IMR-90 (cell line): ENCODE measurements at regions not wholly inside any gene's neighbourhood (a gene's known extent, or its start where the extent isn't known, plus 50 kb on each side); places are given as distances from the start of the nearest gene placed in this dataset. TPM values are rescaled to one million over a fixed set of nuclear protein-coding genes. Genes with fewer than 3 reads are reported as not detected.

Experiments
- ATAC-seq: fragments of 200-7000 bp; cut with Tn5 transposase; 2 replicates; pipeline ENCODE4 v1.9.1; 2020; ENCODE audit warnings: low read depth, mild to moderate bottlenecking, moderate library complexity
- BruUV-seq: library from RNA; stranded (reverse); fragments of 400-500 nt; replicated peaks from 2 replicates; lab custom pipeline; 2021; lab: Mats Ljungman, UMichigan
- CTCF ChIA-PET: fragments of 300-600 bp; formaldehyde crosslinking; extraction: SDS; loops from one replicate; lab custom pipeline; 2021; ENCODE audit warnings: antibody characterized with exemption; lab: Yijun Ruan, JAX
- POLR2A ChIA-PET: fragments of 300-600 bp; sonication (Branson Sonifier 250); formaldehyde crosslinking; loops from one replicate; lab custom pipeline; 2022; ENCODE audit warnings: antibody characterized with exemption; ENCODE audit not compliant: unreplicated experiment; lab: Charles Lee
- DNase-seq: peaks from one replicate; pipeline ENCODE4 v3.0.0; 2013
- H2AFZ ChIP-seq: replicated peaks from 2 replicates; pipeline ENCODE3; 2013; ENCODE audit warnings: low read length, mild to moderate bottlenecking; ENCODE audit not compliant: poor library complexity
- H2AK5ac ChIP-seq: 2 replicates; pipeline ENCODE4 v1.6.1; 2013; ENCODE audit warnings: low read depth, low read length, inconsistent platforms
- H2AK9ac ChIP-seq: replicated peaks from 2 replicates; pipeline ENCODE3; 2013; ENCODE audit warnings: mild to moderate bottlenecking, low read depth, low read length, moderate library complexity; ENCODE audit not compliant: poor library complexity
- H2BK120ac ChIP-seq: 2 replicates; pipeline ENCODE4 v1.6.1; 2013; ENCODE audit warnings: low read depth, low read length, inconsistent platforms
- H2BK15ac ChIP-seq: 3 replicates; pipeline ENCODE4 v1.6.1; 2013; ENCODE audit warnings: low read depth, low read length, inconsistent platforms
- H2BK20ac ChIP-seq: 2 replicates; pipeline ENCODE4 v1.6.1; 2013; ENCODE audit warnings: low read depth, mild to moderate bottlenecking, inconsistent platforms, low read length, moderate library complexity
- H2BK5ac ChIP-seq: 2 replicates; pipeline ENCODE4 v1.6.1; 2013; ENCODE audit warnings: mild to moderate bottlenecking, low read depth, low read length, inconsistent platforms; ENCODE audit not compliant: poor library complexity, severe bottlenecking
- H3K14ac ChIP-seq: replicated peaks from 2 replicates; pipeline ENCODE4 v1.6.1; 2013; ENCODE audit warnings: low read depth, low read length, inconsistent platforms
- H3K18ac ChIP-seq: 2 replicates; pipeline ENCODE4 v1.6.1; 2013; ENCODE audit warnings: low read depth, low read length, control low read depth
- H3K23ac ChIP-seq: 2 replicates; pipeline ENCODE4 v1.6.1; 2013; ENCODE audit warnings: low read depth, low read length, inconsistent platforms
- H3K27ac ChIP-seq: 2 replicates; pipeline ENCODE4 v1.5.1; 2013; ENCODE audit warnings: mild to moderate bottlenecking, control low read depth, low read length; ENCODE audit not compliant: insufficient read depth
- H3K27me3 ChIP-seq: 2 replicates; pipeline ENCODE4 v1.6.1; 2013; ENCODE audit warnings: low read length; ENCODE audit not compliant: control insufficient read depth, insufficient read depth
- H3K36me3 ChIP-seq: 2 replicates; pipeline ENCODE4 v1.6.1; 2013; ENCODE audit warnings: low read length, mixed read lengths; ENCODE audit not compliant: control insufficient read depth, insufficient read depth
- H3K4ac ChIP-seq: 2 replicates; pipeline ENCODE4 v1.6.1; 2013; ENCODE audit warnings: low read depth, low read length, inconsistent platforms
- H3K4me1 ChIP-seq: 2 replicates; pipeline ENCODE4 v1.6.1; 2013; ENCODE audit warnings: low read length, mixed read lengths; ENCODE audit not compliant: control insufficient read depth, insufficient read depth
- H3K4me2 ChIP-seq: 2 replicates; pipeline ENCODE4 v1.6.1; 2013; ENCODE audit warnings: low read depth, mild to moderate bottlenecking, control low read depth, low read length, moderate library complexity
- H3K4me3 ChIP-seq: 2 replicates; pipeline ENCODE4 v1.5.1; 2013; ENCODE audit warnings: low read depth, mild to moderate bottlenecking, control low read depth, low read length, moderate library complexity; ENCODE audit not compliant: insufficient read depth
- H3K56ac ChIP-seq: 2 replicates; pipeline ENCODE4 v1.6.1; 2013; ENCODE audit warnings: low read length, inconsistent platforms; ENCODE audit not compliant: insufficient read depth; ENCODE audit errors: extremely low read depth
- H3K79me1 ChIP-seq, 2 experiments: 2 replicates each; pipeline ENCODE4 v1.6.1; 2013; ENCODE audit warnings: low read length in 2 of 2, inconsistent platforms in 1 of 2, low read depth in 1 of 2
- H3K9ac ChIP-seq: 2 replicates; pipeline ENCODE4 v1.6.1; 2013; ENCODE audit warnings: low read depth, low read length, control low read depth
- H3K9me1 ChIP-seq: 2 replicates; pipeline ENCODE4 v1.6.1; 2013; ENCODE audit warnings: low read length, inconsistent platforms; ENCODE audit not compliant: insufficient read depth
- H3K9me3 ChIP-seq: 2 replicates; pipeline ENCODE4 v1.6.1; 2013; ENCODE audit warnings: low read length; ENCODE audit not compliant: control insufficient read depth, insufficient read depth
- H4K20me1 ChIP-seq: 2 replicates; pipeline ENCODE4 v1.6.1; 2013; ENCODE audit warnings: low read length, inconsistent platforms; ENCODE audit not compliant: insufficient read depth
- H4K5ac ChIP-seq: 2 replicates; pipeline ENCODE4 v1.6.1; 2013; ENCODE audit warnings: mild to moderate bottlenecking, low read depth, low read length, control low read depth
- H4K8ac ChIP-seq, 2 experiments: 2 replicates each; pipeline ENCODE4 v1.6.1; 2013; ENCODE audit warnings: low read depth in 2 of 2, low read length in 2 of 2, control low read depth in 1 of 2, inconsistent platforms in 1 of 2
- H4K91ac ChIP-seq: 2 replicates; pipeline ENCODE4 v1.6.1; 2013; ENCODE audit warnings: low read depth, low read length, inconsistent platforms; ENCODE audit not compliant: insufficient read depth
- BHLHE40 ChIP-seq: fragments of 150-350 bp; IDR thresholded peaks from 2 replicates; pipeline ENCODE4 v1.6.1; 2016; ENCODE audit warnings: mild to moderate bottlenecking, low read depth, low read length
- FOS ChIP-seq: fragments of 150-350 bp; IDR thresholded peaks from 2 replicates; pipeline ENCODE4 v1.6.1; 2016; ENCODE audit warnings: low read depth, low read length
- NFE2L2 ChIP-seq: fragments of 150-350 bp; IDR thresholded peaks from 2 replicates; pipeline ENCODE4 v1.6.1; 2016; ENCODE audit warnings: low read depth, mild to moderate bottlenecking, low read length
- POLR2A ChIP-seq: IDR thresholded peaks from 2 replicates; pipeline ENCODE4 v1.6.1; 2012; ENCODE audit warnings: mild to moderate bottlenecking, low read depth, low read length
- RAD21 ChIP-seq: IDR thresholded peaks from 2 replicates; pipeline ENCODE4 v1.6.1; 2012; ENCODE audit warnings: low read length, improper control_type of control experiment
- RFX5 ChIP-seq: IDR thresholded peaks from 2 replicates; pipeline ENCODE4 v1.8.0; 2012; ENCODE audit warnings: low read depth, mild to moderate bottlenecking, low read length, moderate library complexity
- dilution Hi-C: fragments of 300-500 bp; cut with HindIII; formaldehyde crosslinking; loops from one replicate; pipeline ENCODE4 v1.14.3; 2018; ENCODE audit warnings: low sequenced_read_pairs; ENCODE audit not compliant: unreplicated experiment
- in situ Hi-C: fragments of 300-500 bp; cut with MboI; formaldehyde crosslinking; loops from 3 replicates; pipeline ENCODE4 v1.14.3; 2019; ENCODE audit warnings: low sequenced_read_pairs, inconsistent platforms, mixed read lengths
- intact Hi-C: fragments of 100-400 bp; cut with micrococcal nuclease; formaldehyde crosslinking; loops from 2 replicates; pipeline ENCODE4 v1.10.0; 2022
- microRNA-seq, 2 experiments: library from miRNA; stranded (forward) in 1 of 2; unstranded in 1 of 2; fragments of 10-50 nt in 1 of 2; fragments of <30 nt in 1 of 2; gene quantifications in 1 of 2; microRNA quantifications in 1 of 2; one replicate each; pipeline versions ENCODE3 to v1.1.0; 2013 to 2020; ENCODE audit not compliant: insufficient read depth in 1 of 2, insufficient read length in 1 of 2, unreplicated experiment in 1 of 2
- small RNA-seq, 5 experiments: library from RNA; depleted of rRNA; stranded (forward); fragments of <200 nt; gene quantifications; one replicate each; pipeline ENCODE3, GENCODE V24; 2012
- TF ChIP-seq, protein P1 (sequence below): fragments of 150-350 bp; IDR thresholded peaks from 2 replicates; pipeline ENCODE4 v1.6.1; 2016; ENCODE audit warnings: low read depth, mild to moderate bottlenecking, low read length, moderate library complexity, borderline replicate concordance
- TF ChIP-seq, protein P2 (sequence below): fragments of 150-350 bp; IDR thresholded peaks from 2 replicates; pipeline ENCODE4 v1.6.1; 2017; ENCODE audit warnings: mild to moderate bottlenecking, antibody characterized with exemption, low read length, low read depth

DNA sequence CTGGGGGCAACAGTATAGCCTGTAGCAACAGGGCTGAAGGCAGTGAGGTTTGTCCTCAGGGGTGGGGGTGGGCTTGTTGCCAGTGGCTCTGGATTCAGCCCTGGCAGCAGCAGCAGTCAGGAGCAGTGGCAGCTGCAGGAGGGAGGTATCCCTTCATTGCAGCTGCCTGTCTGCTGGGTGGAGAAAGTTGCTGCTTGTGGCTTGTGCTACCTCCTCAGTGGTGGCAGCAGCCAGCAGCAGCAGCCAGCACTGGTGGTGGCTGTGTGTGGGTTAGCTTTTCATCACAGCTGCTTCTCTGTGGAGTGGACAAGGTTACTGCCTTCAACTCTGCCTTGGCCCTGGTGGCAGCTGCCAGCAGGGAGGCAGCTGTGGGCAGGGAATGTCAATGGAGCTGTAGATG lies 94.9 kb downstream of the ARL6IP6 start:
- Histone ChIP-seq H2BK5ac (no peak overlapping the region), H3K27me3 (no peaks in the 10 kb centered on the region; the same call in 1 of the 2 replicates), H3K9me1 (no peaks in the 10 kb centered on the region), H2BK20ac (no peak overlapping the region), H3K4me1 (no peaks in the 10 kb centered on the region), H3K14ac (no peak overlapping the region), H3K23ac (no peak overlapping the region), H2BK15ac (no peak overlapping the region), H4K5ac (no peak overlapping the region), H4K91ac (no peak overlapping the region), H2AK5ac (no peak overlapping the region), H2AK9ac (no peak overlapping the region), H3K4me2 (no peak overlapping the region), H3K4ac (no peak overlapping the region), H3K79me1 (no peaks in the 10 kb centered on the region), H2BK120ac (no peak overlapping the region), H3K27ac (no peak overlapping the region), H3K9me3 (0 out of 2 replicates have a peak, but pooled peaks cover 2% of the 10 kb centered on the region), H3K4me3 (no peak overlapping the region), H4K8ac (no peak overlapping the region), H2AFZ (no peak overlapping the region), H3K56ac (no peak overlapping the region), H4K20me1 (no peaks in the 10 kb centered on the region), H3K9ac (no peak overlapping the region), H3K18ac (no peak overlapping the region), H3K36me3 (no peaks in the 10 kb centered on the region)
- BruUV-seq, result no TSS peak
- intact Hi-C loops (no loop called here), in situ Hi-C loops (no loop called here), dilution Hi-C loops (no loop called here)
- DNase-seq, result no peak
- ChIA-PET POLR2A (no interaction called here), CTCF (no interaction called here)
- no peak for ATAC-seq
- TF ChIP-seq RAD21 (no peak), FOS (no peak), NFE2L2 (no peak), RFX5 (no peak), POLR2A (no peak), BHLHE40 (no peak)
- TF ChIP-seq, protein P1, sequence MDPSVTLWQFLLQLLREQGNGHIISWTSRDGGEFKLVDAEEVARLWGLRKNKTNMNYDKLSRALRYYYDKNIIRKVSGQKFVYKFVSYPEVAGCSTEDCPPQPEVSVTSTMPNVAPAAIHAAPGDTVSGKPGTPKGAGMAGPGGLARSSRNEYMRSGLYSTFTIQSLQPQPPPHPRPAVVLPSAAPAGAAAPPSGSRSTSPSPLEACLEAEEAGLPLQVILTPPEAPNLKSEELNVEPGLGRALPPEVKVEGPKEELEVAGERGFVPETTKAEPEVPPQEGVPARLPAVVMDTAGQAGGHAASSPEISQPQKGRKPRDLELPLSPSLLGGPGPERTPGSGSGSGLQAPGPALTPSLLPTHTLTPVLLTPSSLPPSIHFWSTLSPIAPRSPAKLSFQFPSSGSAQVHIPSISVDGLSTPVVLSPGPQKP, result no peak
- TF ChIP-seq, protein P2, sequence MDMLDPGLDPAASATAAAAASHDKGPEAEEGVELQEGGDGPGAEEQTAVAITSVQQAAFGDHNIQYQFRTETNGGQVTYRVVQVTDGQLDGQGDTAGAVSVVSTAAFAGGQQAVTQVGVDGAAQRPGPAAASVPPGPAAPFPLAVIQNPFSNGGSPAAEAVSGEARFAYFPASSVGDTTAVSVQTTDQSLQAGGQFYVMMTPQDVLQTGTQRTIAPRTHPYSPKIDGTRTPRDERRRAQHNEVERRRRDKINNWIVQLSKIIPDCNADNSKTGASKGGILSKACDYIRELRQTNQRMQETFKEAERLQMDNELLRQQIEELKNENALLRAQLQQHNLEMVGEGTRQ, result no peak

Small RNA genes in the stretch of these regions (microRNA-seq; reads per million reads assigned to microRNA genes)
- gene AC009969.1 (ENCODE audit: insufficient read depth, insufficient read length) (not detected), gene AC079150.2 (ENCODE audit: insufficient read depth, insufficient read length) (not detected)

Small RNA genes in the stretch of these regions (small RNA-seq; reads per million reads assigned to genes)
- gene AC009969.1, result 0 reads per million in 5 experiments
- 0 reads per million in 5 experiments for gene AC079150.2
